GM18861 (cell line): ENCODE measurements at regions not wholly inside any gene's neighbourhood (a gene's known extent, or its start where the extent isn't known, plus 50 kb on each side); places are given as distances from the start of the nearest gene placed in this dataset.
"Not testable (repeated sequence)": the region's sequence is repeated elsewhere in the genome, so short reads cannot be mapped to it uniquely, and the experiment has no call there.

Experiments used
- ATAC-seq: cut with Tn5 transposase; IDR thresholded peaks from one replicate; pipeline ENCODE4 v1.9.1; 2021; ENCODE audit not compliant: unreplicated experiment

GRCh38 chr2:125584732-125585131 lies 1071.2 kb upstream of the GYPC start:
- ATAC-seq = no peak

DNA sequence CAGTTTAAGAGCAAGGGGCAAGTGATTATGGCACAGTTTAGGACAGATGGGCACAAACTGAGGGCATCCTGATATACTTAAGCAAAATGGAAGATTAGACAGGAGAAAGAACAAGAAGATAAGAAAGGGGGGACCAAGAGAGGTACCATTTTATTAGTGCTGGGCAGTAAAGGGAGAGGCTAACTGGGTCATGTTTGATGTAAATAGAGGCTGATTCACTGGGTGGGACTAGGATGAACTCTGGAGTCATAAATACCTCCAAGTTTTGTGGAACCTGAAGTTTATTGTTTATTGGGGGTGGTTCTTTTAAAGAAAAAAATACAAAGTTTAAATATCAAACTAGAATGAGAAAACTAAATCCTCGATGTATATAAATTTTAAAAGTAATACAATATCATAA lies 1067.2 kb upstream of the GYPC start:
- ATAC-seq = no peak

GRCh38 chr2:125591954-125592353 lies 1064.0 kb upstream of the GYPC start:
- no peak for ATAC-seq

DNA sequence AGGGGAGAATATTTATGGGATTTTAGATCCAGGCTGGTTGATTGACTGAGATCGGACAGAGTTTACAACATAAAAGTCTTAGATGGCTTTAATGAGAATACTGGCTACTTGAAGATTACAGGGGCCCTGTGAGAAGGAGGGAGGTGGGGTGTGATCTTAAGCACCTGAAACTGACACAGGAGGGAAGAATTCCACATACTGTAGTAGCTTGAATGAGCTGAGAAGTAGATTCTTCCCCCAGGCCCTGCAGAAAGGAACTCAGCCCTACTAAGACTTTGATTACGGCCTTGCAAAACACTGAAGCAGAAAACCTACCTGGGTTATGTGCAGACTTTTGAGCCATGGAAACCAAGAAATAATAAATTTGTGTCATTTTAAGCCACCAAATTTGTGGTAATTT lies 1062.9 kb upstream of the GYPC start:
- ATAC-seq = no peak

DNA sequence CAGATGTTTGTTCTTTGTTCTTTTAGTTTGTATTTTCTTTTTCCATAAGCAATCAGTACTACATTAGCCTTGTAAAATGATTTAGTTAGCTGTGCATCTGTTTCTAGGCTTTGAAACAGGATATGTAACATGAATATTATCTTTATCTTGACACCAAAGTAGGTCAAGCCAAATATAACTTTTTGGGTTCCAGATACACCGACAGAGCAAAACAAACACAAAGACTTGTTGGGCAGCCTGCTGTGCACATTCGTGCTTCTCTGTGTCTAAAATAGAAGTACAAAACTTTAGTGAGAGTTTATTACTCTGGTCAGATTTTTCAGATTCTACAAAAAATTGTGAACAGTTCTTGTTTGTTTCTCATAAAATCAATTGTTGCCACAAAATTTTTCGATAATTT lies 1059.3 kb upstream of the GYPC start:
- ATAC-seq = no peak

GRCh38 chr2:125615438-125615837 lies 1040.5 kb upstream of the GYPC start:
- no peak for ATAC-seq

DNA sequence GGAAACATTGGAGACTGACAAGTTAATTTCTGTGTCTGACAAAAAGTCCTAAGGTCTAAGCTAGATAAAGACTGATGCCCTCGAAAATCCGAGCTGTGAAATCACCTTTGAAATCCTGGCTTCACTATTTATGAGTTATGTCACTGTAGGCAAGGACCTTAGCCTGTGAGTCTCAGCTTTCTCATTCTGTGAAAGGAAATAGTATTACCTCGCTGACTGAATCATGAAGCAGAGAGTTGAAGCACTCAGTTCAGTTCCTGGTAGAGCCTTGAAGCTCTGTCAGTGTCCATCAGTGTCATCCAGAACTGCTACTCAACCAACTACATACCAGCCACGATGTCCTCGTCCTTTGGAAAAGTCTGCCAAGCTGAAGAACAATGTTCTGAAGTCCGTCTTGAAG lies 1025.6 kb upstream of the GYPC start:
- ATAC-seq = no peak

DNA sequence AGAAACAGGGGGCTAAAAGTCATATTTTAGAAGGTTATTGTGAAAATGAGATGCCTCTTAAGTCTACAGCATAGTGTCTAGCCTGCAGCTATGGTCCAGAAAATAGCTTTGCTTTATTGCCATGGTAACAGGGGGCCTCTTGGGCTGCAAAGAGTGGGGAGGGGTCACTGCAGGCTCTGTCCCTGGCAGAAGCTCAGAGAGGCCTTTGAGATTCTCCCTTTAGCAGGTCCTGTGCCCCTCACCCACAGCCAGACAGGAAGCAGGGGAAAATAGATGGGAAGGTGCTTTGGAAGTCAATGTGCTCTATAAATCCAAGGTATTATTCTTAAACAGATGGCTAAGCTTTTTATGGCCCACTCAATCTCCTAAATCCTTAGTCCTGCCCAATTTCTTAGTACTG lies 1021.3 kb upstream of the GYPC start:
- no peak for ATAC-seq

DNA sequence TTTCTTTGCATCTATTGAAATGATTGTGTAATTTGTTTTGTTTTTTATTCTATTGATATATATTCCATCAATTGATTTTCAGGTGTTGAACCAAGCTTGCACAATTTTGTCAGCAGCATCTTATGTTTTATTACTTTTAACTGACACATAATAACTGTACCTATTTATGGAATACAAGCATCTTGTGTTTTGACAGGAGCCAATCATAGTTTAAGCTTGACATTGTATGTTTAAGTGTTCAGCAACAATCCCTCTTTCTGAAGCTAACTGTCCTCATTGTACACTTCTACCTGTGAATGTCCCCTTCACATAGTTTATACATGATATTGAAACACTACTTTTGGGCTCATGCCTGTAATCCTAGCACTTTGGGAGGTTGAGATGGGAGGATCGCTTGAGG lies 1017.6 kb upstream of the GYPC start:
- ATAC-seq = no peak

DNA sequence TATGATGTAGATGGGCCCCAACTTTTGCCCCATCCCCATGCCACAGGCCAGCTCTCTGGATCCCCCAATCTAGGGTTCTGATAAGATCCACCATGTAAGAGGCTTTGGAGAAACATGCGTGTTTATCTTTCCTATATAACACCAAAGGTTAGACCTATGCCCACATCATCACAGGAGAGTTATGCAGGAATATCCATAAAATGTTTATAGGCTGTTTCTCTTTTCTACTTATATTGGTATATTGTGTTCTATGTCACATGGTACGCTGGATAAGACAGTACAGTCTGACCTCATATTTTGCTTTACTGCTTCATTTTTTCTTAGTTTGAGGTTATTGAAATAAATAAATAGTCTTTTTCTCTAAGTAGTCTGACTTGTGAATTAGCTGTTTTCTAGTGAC lies 1013.9 kb upstream of the GYPC start:
- no peak for ATAC-seq

GRCh38 chr2:125643128-125643527 lies 1012.8 kb upstream of the GYPC start:
- no peak for ATAC-seq

DNA sequence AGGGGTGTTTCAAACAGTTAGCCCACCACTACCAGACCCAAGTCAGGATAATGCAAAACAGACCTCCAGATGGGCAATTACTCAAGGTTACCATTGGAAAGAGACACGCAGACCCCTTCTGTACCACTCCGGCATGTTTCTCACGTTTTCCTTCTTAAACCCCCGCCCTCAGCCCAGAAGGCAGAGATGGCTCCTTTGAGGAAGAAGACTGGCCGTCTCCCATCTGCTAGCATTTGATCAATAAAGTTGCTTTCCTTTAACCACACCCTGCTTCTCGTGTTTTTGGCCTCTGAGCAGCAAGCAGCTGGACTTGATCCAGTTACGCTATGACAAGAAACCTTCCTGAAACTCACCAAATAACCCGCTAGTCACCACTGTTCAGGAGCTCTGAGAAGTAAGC lies 1012.4 kb upstream of the GYPC start:
- ATAC-seq = no peak

DNA sequence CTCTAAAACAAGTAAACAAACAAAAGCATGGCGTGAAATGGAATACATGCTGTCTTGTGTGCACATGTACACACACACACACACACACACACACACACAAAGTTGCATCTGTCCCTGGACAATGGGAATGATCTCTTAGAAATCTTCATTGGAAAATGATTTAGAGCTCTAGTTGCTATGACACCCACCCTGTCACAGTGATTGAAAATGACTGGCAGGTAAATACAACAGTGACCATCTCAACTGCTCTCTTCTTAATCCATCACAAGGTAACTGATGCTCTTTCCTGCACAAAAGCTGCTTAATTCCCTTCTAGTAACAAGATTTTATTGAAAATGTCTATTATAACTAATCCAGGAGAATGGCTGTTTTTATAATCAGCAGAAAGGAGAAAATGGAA lies 1011.7 kb upstream of the GYPC start:
- no peak for ATAC-seq

- no peak for ATAC-seq
Observed at GRCh38 chr2:125652280-125652679, 1003.7 kb upstream of the GYPC start.

DNA sequence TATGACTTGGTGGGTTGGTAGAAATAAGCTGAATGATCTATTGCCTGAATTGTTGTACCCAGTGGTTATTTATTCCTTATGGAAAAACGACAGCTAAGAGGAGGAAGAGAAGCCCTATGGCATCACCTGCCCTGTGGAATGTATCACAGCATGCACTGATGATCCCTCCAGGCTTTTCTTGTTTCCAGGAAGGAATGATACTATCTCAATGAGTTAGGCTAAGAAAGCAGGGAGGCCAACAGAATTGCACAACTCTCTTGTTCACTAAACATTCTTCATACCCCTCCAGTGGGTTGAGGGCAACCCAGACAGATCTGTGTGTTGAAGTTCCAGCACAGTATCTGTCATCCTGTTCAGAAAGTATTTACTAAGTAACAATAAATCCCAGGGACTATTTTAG lies 1001.7 kb upstream of the GYPC start:
- ATAC-seq = no peak

DNA sequence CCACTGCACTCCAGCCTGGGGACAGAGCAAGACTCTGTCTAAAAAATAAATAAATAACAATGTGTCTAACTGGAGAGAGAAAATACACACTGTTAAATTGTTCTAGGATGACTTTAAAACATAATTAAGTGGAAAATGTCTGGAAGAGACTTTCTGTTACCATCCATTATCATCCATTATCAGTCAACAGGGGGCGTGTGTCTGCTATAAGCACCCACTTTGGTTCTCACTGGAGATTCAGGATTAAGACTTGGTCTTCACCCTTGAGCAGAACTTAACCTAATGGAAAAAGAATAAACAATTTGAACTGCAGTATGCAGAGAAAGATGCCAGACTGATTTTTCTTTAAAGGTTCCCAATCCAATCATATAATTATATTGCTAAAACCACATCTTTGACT lies 999.8 kb upstream of the GYPC start:
- ATAC-seq = no peak

- ATAC-seq = no peak
Observed at GRCh38 chr2:125658583-125658982, 997.4 kb upstream of the GYPC start.

DNA sequence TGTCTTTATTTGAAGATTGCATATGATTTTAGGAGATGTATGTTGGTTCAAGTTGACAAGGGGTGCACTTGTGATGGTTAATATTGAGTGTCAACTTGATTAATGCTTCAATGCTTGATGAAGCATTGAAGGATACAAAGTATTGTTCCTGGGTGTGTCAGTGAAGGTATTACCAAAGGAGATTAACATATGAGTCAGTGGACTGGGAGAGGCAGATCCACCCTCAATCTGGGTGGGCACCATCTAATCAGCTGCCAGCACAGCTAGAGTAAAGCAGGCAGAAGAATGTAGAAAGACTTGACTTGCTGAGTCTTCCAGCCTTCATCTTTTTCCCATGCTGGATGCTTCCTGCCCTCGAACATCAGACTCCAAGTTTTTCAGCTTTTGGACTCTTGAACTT lies 995.6 kb upstream of the GYPC start:
- ATAC-seq = not testable (repeated sequence)

DNA sequence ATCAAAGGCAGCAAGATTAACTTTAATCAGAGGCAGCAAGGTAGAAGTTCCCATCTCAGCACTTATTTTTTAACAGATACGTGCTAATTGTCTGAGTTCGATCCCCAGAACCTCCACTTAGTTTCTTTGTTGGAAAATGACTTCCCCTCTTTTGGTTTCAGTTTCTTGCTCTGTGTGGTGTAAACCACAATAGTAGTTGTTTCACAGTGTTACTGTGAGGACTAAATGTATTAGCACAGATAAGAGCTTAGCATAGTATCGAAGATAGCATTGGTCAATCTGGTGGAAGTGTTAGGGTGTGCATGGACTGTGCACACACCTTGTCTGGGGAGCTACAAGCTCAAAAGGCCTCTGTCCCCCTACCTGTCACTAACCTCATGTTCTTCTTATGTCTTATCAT lies 988.3 kb upstream of the GYPC start:
- ATAC-seq = no peak

DNA sequence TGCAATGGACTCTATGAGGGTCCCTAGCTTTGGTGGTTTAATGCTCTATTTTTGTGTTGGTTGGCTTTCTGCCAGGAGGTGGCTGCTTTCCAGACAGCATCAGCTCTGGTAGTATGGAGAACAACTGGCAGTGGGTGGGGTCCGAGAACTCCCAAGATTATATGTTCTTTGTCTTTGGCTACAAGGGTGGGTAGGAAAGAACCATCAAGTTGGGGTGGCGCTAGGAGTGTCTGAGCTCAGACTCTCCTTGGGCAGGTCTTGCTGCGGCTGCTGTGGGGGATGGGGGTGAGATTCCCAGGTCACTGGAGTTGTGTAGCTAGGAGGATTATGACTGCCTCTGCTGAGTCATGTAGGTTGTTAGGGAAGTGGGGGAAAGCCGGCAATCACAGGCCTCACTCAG lies 976.1 kb upstream of the GYPC start:
- no peak for ATAC-seq

- no peak for ATAC-seq
Observed at GRCh38 chr2:125680809-125681208, 975.1 kb upstream of the GYPC start.

DNA sequence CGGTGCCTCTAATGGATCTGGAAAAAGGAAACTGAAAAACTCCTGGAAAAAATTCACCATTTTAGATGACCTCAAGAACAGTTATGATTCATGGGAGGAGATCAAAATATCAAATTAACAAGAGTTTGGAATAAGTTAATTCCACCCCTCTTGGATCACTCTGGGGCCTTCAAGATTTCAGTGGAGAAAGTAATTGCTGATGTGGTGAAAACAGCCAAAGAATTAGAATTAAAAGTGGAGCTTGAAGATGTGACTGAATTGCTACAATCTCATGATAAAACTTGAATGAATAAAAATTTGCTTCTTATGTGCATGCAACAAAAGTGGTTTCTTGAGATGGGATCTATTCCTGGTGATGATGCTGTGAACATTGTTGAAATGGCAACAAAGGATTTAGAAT lies 974.4 kb upstream of the GYPC start:
- no peak for ATAC-seq

DNA sequence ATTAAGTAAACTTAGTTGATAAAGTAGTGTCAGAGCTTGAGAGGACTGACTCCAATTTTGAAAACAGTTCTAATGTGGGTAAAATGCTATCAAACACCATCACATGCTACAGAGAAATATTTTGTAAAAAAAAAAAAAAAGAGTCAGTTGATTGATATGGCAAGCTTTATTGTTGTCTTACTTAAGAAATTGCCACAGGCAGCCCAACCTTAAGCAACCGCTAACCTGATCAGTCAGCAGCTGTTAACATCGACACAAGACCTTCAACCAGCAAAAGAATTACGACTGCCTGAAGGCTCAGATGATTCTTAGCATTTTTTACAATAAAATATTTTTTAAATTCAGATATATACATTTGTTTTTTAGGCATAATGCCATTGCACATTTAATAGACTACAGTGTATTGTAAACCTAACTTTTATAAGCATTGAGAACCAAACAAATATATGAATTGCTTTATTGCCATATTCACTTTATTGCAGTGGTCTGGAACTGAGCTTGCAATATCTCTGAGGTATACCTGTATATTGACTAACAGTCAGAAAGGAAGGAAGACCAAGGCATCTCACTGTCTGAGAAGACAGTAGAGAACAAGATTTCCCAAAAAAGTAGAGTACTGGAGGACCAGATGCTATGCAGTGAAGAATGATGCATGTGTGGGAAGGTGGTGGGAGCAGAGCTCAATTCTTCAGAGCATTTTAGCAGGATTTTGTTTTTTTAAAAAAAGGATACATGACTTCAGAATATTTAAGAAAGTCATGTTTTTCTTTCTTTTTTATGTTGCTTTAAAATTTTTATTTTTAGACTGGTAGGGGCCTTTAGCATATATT lies 973.8 kb upstream of the GYPC start:
- no peak for ATAC-seq
